Fibroblast of skin of right quadriceps (primary cell): ENCODE measurements at regions not wholly inside any gene's neighbourhood (a gene's known extent, or its start where the extent isn't known, plus 50 kb on each side); places are given as distances from the start of the nearest gene placed in this dataset.
"Not testable (repeated sequence)": the region's sequence is repeated elsewhere in the genome, so short reads cannot be mapped to it uniquely, and the experiment has no call there.

Source experiments
- DNase-seq: peaks from one replicate; pipeline ENCODE4 v3.0.0-alpha.2; 2013

- no peak for DNase-seq
Observed at GRCh38 chr5:53369681-53370080, 110.7 kb upstream of the FST start.

DNA sequence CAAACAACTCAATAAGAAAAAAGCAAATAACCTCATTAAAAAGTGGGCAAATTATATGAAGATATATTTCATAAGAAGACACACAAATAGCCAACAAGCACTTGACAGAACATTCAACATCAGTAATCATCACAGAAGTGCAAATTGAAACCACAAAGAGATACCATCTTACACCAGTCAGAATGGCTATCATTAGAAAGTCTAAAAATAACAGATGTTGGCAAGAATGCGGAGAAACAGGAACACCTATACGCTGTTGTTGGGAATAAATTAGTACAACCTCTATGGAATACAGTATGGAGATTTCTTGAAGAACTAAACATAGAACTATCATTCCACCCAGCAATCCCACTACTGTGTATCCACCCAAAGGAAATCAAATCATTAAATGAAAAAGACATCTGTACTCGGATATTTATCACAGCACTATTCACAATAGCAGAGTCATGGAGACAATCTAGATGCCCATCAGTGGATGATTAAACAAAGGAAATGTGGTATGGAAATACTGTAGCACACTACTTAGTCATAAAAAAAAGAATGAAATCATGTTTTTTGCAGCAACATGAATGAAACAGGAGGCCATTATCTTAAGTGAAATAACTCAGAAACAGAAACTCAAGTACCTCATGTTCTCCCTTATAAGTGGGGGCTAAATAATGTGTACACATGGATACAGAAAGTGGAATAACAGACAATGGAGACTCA lies 106.8 kb upstream of the FST start:
- DNase-seq = peak; percentile 54

- DNase-seq = no peak
Observed at GRCh38 chr5:53376853-53377252, 103.6 kb upstream of the FST start.

- DNase-seq = no peak
Observed at GRCh38 chr5:53378190-53378589, 102.2 kb upstream of the FST start.

DNA sequence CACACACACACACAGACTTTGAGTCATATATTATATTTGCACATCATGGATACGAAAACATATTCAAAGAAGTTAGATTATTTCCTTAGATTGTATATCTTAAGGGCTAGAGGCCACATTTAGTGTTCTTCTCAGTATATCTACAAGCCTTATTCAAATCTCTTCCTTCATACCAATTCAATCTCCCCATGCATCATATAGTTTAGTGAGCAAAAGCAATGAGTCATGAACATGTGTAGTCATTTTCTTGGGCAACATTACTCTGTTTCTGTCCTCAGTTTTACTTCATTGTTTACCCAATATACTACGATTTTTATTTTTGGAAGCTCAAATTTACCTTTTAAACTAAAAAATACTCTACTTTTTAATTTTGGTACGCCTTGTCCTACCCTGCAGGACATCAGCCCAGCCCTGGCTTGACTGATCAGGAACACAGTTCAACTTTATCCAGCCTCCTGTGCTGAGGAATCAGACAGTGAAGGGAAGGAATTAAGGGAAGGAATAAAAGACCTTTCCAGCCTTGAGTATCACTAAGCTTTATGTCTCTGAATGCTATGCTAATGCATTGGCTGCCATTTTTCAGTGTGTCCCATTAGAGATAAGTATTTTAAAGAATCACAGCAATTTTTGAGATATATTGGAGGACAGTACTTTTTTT lies 101.7 kb upstream of the FST start:
- peak; percentile 78 for DNase-seq

GRCh38 chr5:53386341-53386740 lies 94.1 kb upstream of the FST start:
- DNase-seq = peak; percentile 30

GRCh38 chr5:53389093-53389492 lies 91.3 kb upstream of the FST start:
- no peak for DNase-seq

DNA sequence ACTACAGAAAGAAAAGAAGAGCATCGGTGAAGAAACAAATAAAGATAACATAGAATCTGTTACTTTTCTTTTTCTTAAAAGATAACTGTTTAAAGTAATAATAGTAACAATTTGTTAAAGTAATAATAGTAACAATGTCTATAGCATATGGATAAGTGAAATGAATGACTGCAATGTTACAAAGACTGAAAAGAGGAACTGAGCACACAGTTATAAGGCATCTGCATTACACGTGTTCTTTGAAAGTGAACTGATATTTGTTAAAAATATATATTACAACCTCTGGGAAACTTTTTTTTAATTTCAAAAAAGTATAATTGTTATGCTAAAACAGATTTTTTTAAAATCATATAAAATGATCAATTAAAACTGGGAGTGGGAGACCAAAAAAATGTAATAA lies 88.4 kb upstream of the FST start:
- DNase-seq = no peak

DNA sequence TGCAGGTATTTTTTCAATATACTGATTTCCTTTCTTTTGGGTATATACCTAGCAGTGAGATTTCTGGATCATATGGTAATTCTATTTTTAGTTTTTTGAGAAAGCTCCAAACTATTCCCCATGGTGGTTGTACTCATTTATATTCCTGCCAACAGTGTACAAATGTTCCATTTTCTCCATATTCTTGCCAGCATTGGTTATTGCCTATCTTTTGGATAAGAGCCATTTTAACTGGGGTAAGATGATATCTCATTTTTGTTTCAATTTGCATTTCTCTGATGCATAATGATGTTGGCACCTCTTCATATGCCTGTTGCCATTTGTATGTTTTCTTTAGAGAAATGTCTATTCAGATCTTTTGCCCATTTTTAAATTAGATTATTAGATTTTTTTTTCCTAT lies 85.6 kb upstream of the FST start:
- no peak for DNase-seq

GRCh38 chr5:53397141-53397757 lies 83.2 kb upstream of the FST start:
- no peak for DNase-seq

GRCh38 chr5:53397845-53398244 lies 82.6 kb upstream of the FST start:
- DNase-seq = peak; percentile 74

- peak; percentile 90 for DNase-seq
Observed at GRCh38 chr5:53399926-53400697, 80.3 kb upstream of the FST start.

GRCh38 chr5:53403291-53403690 lies 77.1 kb upstream of the FST start:
- DNase-seq = peak; percentile 57

DNA sequence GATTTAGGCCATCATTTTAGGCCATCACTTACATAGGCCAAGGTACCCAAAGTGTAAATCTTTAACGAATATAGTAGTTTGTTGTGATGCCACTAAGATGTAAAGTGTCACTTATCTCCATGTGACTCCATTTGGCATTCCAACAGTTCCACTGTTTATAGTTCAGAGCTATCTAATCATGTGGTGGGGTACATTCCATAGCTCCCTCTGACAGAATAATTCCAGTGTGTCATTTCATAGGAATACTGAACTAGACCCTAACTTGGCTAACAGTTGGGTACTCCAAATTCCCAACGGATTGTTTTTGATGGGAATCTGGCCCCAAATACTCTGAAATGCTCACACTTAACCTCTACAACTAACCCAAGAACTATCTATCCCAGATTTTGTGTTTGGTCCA lies 76.7 kb upstream of the FST start:
- peak; percentile 81 for DNase-seq

DNA sequence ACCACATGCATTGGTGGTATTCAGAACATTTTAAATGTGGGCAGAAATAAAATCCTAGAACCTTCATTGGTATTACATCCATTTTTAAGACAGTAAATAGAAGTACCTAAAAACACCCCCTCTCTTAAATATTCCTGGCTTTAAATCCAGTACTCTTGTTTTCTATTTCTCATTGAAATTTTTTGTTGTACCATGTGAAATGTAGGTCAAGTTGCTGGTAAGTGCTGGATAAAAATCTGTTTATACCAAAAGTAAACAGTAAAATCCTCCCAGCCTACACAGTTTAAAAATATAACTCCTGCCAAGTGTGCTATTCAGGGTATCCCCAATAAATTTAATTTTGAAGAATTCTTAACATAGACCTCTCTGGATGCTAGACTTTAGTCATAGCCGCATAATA lies 75.0 kb upstream of the FST start:
- no peak for DNase-seq

DNA sequence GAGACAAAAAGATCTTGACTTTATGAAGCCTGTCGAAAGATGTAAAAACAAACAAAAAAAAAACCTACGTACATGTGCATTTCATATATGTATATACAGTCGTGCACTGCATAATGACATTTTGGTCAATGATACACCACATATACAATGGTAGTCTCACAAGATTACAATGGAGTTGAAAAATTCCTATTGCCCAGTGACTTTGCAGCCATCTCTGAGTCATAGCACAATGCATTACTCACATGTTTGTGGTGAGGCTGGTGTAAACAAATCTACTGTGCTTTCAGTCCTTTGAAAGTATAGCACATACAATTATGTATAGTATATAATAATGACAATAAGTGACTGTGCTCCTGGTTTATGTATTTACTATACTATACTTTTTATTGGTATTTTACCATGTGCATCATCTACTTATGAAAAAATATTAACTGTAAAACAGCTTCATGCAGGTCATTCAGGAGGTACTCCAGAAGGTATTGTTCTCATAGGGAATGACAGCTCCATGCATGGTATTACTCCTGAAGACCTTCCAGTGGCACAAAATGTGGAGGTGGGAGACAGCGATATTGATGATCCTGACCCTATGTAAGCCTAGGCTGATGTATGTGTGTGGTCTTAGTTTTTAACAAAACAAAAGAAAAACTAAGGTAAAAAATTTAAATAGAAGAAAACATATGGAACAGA lies 73.7 kb upstream of the FST start:
- DNase-seq = peak; percentile 94

DNA sequence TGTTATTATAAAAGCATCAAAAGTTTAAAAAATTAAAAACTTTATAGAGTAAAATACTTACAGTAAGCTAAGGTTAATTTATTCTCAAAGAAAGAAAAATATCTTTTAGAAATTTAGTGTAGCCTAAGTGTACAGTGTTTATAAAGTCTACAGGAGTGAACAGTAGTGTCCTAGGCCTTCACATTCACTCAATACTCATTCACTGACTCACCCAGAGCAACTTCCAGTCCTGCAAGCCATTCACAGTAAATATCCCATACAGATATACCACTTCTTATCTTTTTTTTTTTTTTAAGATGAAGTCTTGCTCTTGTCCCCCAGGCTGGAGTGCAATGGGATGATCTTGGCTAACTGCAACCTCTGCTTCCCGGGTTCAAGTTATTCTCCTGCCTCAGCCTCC lies 73.1 kb upstream of the FST start:
- DNase-seq = peak; percentile 85

GRCh38 chr5:53411388-53411787 lies 69.0 kb upstream of the FST start:
- no peak for DNase-seq

GRCh38 chr5:53412499-53412898 lies 67.9 kb upstream of the FST start:
- DNase-seq = not testable (repeated sequence)

GRCh38 chr5:53416144-53416738 lies 64.2 kb upstream of the FST start:
- DNase-seq = no peak

- no peak for DNase-seq
Observed at GRCh38 chr5:53418409-53418808, 62.0 kb upstream of the FST start.

GRCh38 chr5:53418826-53419658 lies 61.4 kb upstream of the FST start:
- DNase-seq = peak; percentile 98
